ENCODE measurements at regions not wholly inside any gene's neighbourhood (a gene's known extent, or its start where the extent isn't known, plus 50 kb on each side); places are given as distances from the start of the nearest gene placed in this dataset.

- TF ChIP-seq POLR2A (IDR thresholded peaks at IDR 0.05; ENCODE audit: low read length), result no peak
- no peak for TF ChIP-seq GATA1 (IDR thresholded peaks at IDR 0.05; ENCODE audit: low read depth, low read length)
These were observed 655.4 kb downstream of the GALR1 start for GRCh38 chr18:77905011-77905410.

Data from erythroblast (primary cell).